Esophagus muscularis mucosa (tissue), 3 donors: ENCODE measurements at regions not wholly inside any gene's neighbourhood (a gene's known extent, or its start where the extent isn't known, plus 50 kb on each side); places are given as distances from the start of the nearest gene placed in this dataset.

ENCODE experiments used
- POLR2AphosphoS5 ChIP-seq, 2 donors: sonication (generic); formaldehyde crosslinking; IDR thresholded peaks; one replicate each; pipeline ENCODE4 v1.6.1; 2017; ENCODE audit warnings: antibody characterized with exemption in 2 of 2
- TF ChIP-seq, protein P1 (sequence below), 3 experiments: fragments of 200-600 bp in 2 of 3; fragments of 450-650 bp in 1 of 3; sonication (generic) in 2 of 3; IDR thresholded peaks; one replicate each; pipeline ENCODE4 v1.5.1; 2017 to 2019; ENCODE audit warnings: antibody characterized with exemption in 3 of 3, mild to moderate bottlenecking in 2 of 3, moderate library complexity in 1 of 3

- TF ChIP-seq, protein P1, sequence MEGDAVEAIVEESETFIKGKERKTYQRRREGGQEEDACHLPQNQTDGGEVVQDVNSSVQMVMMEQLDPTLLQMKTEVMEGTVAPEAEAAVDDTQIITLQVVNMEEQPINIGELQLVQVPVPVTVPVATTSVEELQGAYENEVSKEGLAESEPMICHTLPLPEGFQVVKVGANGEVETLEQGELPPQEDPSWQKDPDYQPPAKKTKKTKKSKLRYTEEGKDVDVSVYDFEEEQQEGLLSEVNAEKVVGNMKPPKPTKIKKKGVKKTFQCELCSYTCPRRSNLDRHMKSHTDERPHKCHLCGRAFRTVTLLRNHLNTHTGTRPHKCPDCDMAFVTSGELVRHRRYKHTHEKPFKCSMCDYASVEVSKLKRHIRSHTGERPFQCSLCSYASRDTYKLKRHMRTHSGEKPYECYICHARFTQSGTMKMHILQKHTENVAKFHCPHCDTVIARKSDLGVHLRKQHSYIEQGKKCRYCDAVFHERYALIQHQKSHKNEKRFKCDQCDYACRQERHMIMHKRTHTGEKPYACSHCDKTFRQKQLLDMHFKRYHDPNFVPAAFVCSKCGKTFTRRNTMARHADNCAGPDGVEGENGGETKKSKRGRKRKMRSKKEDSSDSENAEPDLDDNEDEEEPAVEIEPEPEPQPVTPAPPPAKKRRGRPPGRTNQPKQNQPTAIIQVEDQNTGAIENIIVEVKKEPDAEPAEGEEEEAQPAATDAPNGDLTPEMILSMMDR (IDR thresholded peaks at IDR 0.05) = no peak
- TF ChIP-seq POLR2AphosphoS5 (IDR thresholded peaks at IDR 0.05) = no peak
Measured at GRCh38 chr7:135808206-135808605, 59.6 kb upstream of the FAM180A start.
